ENCODE measurements at regions not wholly inside any gene's neighbourhood (a gene's known extent, or its start where the extent isn't known, plus 50 kb on each side); places are given as distances from the start of the nearest gene placed in this dataset.

GRCh38 chr21:31448496-31448895, 104.4 kb upstream of the TIAM1 start:
- Histone ChIP-seq H4K20me1 (replicated peaks; ENCODE audit: control insufficient read depth, insufficient read depth, low read length) (no peaks in the 10 kb centered on the region), H3K9ac (ENCODE audit: insufficient read depth in 1 of 2, low read depth in 2 of 2, low read length in 2 of 2) (no peak overlapping the region), H3K27me3 (ENCODE audit: control insufficient read depth in 2 of 2, insufficient read depth in 2 of 2, low read length in 2 of 2) (peaks cover 4 to 10% of the 10 kb centered on the region in 2 experiments; a peak in 2 of 5 replicates), H3K9me3 (replicated peaks; ENCODE audit: control insufficient read depth, insufficient read depth, low read depth, low read length) (no peaks in the 10 kb centered on the region), H3K9me1 (ENCODE audit: control insufficient read depth, insufficient read depth, low read length) (peaks cover 4% of the 10 kb centered on the region), H3K4me3 (no peak overlapping the region), H2AFZ (ENCODE audit: low read depth, low read length) (no peak overlapping the region), H3K36me3 (ENCODE audit: control insufficient read depth, insufficient read depth, low read length) (no peaks in the 10 kb centered on the region), H3K4me1 (replicated peaks in 1 of 2; ENCODE audit: control insufficient read depth in 2 of 2, insufficient read depth in 2 of 2, low read length in 2 of 2) (no peaks in the 10 kb centered on the region), H3K27ac (ENCODE audit: extremely low read depth, low read depth, low read length) (no peak overlapping the region), H3K4me2 (ENCODE audit: insufficient read depth, low read length) (no peak overlapping the region), H3K79me2 (ENCODE audit: control insufficient read depth, insufficient read depth, low read length) (no peaks in the 10 kb centered on the region)
- no peak for FAIRE-seq
- CTCF ChIA-PET (ENCODE audit: low intra/inter-chr PET ratio): no interaction called here
- in situ Hi-C loops (cut with MboI): no loop called here
- intact Hi-C loops (cut with micrococcal nuclease): no loop called here
- TF ChIP-seq VEZF1 (CRISPR knock-in tag; IDR thresholded peaks at IDR 0.05): no peak
- no peak for TF ChIP-seq TCF7L2 (IDR thresholded peaks at IDR 0.05; ENCODE audit: low read depth, low read length)
- TF ChIP-seq FOXK2 (conservative IDR thresholded peaks at IDR 0.05 in 1 of 2, IDR thresholded peaks at IDR 0.05 in 1 of 2; ENCODE audit: low read depth in 2 of 2): no peak
- TF ChIP-seq ZNF655 (CRISPR knock-in tag; IDR thresholded peaks at IDR 0.05): no peak
- TF ChIP-seq PBX2 (CRISPR knock-in tag; IDR thresholded peaks at IDR 0.05; ENCODE audit: low read depth): no peak
- TF ChIP-seq PBX2 (tag; conservative IDR thresholded peaks at IDR 0.05; ENCODE audit: low read depth): no peak
- TF ChIP-seq NR2C2 (CRISPR knock-in tag; IDR thresholded peaks at IDR 0.05): no peak
- TF ChIP-seq NR2C2 (tag; IDR thresholded peaks at IDR 0.05): no peak
- no peak for TF ChIP-seq LEF1 (IDR thresholded peaks at IDR 0.05)
- DNase-seq (ENCODE audit: extremely low read depth in 1 of 4, low spot score in 3 of 4): no peak
- WGBS (ENCODE audit: insufficient coverage, low coverage, missing lambda C conversion rate): 0% methylated on average over 2 of the region's 3 CpGs
- POLR2A ChIA-PET: interaction anchor here (0.8 kb wide), 1 partner anchor 11 kb away, joined by 3 read pairs; no protein-coding TSS in a partner anchor
- ATAC-seq: no peak
- BruUV-seq (replicated peaks): no TSS peak
